HG03135 (cell line): ENCODE measurements at regions not wholly inside any gene's neighbourhood (a gene's known extent, or its start where the extent isn't known, plus 50 kb on each side); places are given as distances from the start of the nearest gene placed in this dataset.
"Not testable (repeated sequence)": the region's sequence is repeated elsewhere in the genome, so short reads cannot be mapped to it uniquely, and the experiment has no call there.

Experiments used
- ATAC-seq: cut with Tn5 transposase; IDR thresholded peaks from one replicate; pipeline ENCODE4 v1.9.1; 2021; ENCODE audit warnings: mild to moderate bottlenecking, moderate library complexity; ENCODE audit not compliant: unreplicated experiment

GRCh38 chr3:35028157-35028556, 611.2 kb upstream of the ARPP21 start:
- no peak for ATAC-seq

GRCh38 chr3:35042210-35042991, 596.9 kb upstream of the ARPP21 start:
- no peak for ATAC-seq

- ATAC-seq = no peak
These were observed 596.3 kb upstream of the ARPP21 start for GRCh38 chr3:35043040-35043439.

DNA sequence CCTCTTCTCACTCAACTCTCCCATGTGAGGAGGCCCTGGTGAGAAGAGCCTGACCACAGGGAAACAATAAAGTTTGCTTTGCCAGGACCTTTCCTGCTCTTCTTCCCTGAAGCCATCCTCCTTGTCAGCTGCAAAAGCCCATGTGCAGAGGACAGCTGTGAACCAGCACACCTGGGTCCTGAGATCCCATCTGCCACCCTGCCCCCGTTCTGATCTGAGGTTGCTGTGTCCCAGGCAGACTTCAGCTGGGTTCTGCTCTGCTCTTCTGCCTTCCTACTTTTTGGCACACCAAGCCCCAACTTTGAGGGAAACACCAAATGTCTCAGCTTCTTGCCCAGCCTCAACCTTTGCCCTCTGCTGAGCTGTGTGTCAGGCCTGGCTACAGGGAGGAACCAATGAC, 595.1 kb upstream of the ARPP21 start:
- ATAC-seq = no peak

- ATAC-seq = no peak
These were observed 594.2 kb upstream of the ARPP21 start for GRCh38 chr3:35045118-35045517.

- ATAC-seq = no peak
These were observed 574.6 kb upstream of the ARPP21 start for GRCh38 chr3:35064761-35065160.

- no peak for ATAC-seq
These were observed 573.4 kb upstream of the ARPP21 start for GRCh38 chr3:35065891-35066290.

- no peak for ATAC-seq
These were observed 571.6 kb upstream of the ARPP21 start for GRCh38 chr3:35067750-35068149.

GRCh38 chr3:35070088-35070487, 569.2 kb upstream of the ARPP21 start:
- no peak for ATAC-seq

DNA sequence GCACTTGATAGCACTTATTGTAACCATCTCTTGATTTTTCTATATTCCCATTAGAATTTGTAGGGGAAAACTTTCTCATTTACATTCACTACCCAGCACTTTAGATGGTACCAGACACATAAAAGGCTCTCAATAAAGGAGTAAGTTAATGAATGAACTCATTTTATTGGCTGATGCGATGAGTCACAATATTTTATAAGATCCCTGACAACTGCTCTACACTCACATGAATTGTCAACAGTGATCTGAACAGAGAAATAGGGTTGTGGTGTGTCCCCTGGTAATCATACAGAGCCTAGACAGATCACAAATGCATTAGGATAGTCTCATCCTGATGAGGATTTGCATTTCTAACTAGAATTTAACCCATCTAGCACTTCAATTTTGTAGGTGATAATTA, 567.6 kb upstream of the ARPP21 start:
- no peak for ATAC-seq

DNA sequence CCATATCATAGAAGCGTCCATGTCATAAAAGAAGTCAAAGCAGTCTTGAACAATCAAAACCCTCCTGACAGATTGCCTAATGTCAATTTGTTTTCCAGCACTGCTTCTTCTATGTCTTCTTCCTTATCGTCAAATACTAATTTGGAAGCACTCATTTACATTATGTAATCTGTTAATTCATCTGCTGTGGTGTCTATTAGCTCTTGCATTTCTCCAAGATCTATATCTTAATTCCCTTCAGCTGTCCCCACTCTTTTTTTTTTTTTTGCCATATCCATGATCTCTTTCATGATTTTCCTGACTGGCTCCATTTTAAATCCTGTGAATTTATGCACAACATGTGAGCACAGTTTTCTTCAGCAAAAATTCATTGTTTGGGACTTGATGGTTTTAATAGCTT, 560.5 kb upstream of the ARPP21 start:
- no peak for ATAC-seq

DNA sequence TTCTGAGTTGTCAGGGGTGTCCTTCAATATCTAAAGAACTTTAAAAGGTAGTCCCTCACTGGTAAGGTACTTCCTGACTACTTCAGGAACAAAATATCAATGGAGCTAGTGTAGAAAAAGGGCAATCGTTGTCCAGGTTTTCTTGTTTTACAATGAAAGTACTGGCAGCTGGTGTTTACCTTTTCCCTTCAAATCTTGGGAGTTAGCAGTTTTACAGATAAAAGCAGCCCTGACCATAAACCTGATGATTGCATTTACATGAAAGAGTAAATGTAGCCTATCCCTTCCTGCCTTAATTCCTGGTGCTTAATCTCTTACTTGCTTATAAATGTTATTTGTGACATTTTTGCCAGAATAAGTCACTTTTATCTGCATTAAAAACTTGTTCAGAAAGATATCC, 559.9 kb upstream of the ARPP21 start:
- no peak for ATAC-seq

- no peak for ATAC-seq
These were observed 557.4 kb upstream of the ARPP21 start for GRCh38 chr3:35081899-35082298.

DNA sequence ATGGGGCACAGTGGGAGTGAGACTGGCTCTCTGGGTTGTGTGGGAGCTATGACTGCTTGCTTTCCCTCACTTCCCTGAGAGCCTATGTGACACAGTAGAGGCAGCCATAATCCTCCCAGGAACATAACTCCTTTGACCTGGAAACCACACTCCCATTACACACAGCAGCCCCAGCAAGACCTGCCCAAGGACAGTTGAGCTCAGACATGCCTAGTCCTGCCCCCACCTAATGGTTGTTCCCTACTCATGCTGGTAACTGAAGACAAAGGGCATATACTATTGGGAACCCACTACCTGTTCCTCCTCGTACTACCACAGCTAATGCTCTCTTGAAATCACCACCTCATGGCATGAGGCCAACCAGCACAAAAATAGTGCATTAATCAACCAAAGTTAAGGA, 550.4 kb upstream of the ARPP21 start:
- no peak for ATAC-seq

DNA sequence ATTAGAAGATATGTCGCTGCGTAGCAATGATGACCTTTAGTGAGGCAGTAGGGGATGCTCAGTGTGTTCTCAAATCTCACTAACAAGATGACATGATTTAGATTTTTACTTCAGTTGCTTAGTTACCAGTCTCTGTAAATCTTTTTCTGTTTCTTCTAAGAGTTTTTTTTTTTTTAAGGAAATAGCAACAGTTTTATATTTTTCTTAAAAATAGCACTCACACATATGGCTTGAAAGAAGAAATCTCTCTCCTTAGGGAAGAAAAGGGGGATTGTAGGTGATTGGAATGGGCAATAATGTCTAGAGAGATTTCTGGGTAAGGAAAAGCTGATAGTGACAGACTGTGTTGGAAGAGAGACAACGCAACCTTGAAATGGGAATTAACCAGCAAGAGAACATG, 524.6 kb upstream of the ARPP21 start:
- no peak for ATAC-seq

DNA sequence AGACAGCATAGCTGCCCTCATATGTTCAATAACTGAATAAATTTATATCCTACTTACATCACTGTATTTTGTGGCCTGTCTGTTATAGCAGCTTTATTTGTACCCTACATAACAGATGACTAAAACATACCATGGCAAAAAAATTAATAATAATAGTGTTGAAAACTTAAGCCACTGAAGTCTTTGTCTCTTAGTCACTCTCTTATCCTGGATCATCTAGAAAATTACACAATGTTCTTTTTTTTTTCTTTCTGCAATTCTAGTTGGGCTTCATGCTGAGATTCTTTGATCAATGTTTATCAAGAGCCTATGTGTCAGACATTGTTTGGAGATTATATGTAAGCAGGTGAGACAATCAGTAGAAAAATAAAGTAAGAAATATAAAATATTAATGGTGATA, 519.3 kb upstream of the ARPP21 start:
- no peak for ATAC-seq

- no peak for ATAC-seq
These were observed 501.7 kb upstream of the ARPP21 start for GRCh38 chr3:35137612-35138011.

GRCh38 chr3:35141406-35141805, 497.9 kb upstream of the ARPP21 start:
- ATAC-seq = no peak

DNA sequence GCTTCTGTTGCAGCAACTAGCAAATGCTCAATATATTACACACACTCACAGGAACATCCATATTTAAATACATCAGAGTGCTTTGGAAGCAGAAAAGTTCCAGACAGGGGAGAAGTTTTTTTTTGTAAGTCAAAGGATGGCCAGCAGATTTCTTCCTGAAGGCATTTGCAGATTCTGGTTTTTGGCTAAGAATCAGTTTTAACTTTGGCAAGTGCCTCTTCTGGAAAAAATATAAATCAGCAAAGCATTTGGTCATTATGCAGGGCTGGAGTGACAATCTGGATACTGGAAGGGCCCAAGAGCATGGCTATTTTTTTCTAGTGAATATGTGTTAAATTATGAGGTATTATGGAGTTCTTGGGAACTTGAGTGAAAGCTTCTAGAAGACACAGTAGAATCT, 495.3 kb upstream of the ARPP21 start:
- no peak for ATAC-seq

GRCh38 chr3:35146256-35147035, 492.9 kb upstream of the ARPP21 start:
- ATAC-seq = not testable (repeated sequence)

GRCh38 chr3:35183927-35184675, 455.2 kb upstream of the ARPP21 start:
- ATAC-seq = no peak

DNA sequence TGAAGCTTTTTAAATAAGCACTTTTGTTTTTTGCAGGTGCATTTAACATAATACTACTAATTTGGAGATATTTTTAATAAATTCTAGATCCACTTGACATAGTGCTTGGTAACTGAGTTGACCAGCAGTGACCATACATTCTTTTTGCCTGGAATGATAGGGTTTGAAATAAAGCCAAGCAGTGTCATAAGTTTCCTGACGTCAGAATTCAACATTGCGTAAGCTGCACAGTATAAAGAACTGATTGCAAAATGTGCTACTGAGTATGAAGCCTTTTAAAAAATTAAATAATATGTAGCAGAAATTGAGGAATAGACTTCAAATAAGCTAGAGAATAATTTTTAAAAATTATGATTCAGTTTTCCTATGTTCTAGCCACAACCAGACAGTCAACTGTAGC, 454.6 kb upstream of the ARPP21 start:
- no peak for ATAC-seq
